Endodermal cell (in vitro differentiated cells): ENCODE measurements at regions not wholly inside any gene's neighbourhood (a gene's known extent, or its start where the extent isn't known, plus 50 kb on each side); places are given as distances from the start of the nearest gene placed in this dataset.
A peak's percentile ranks its signal among the peaks of the same experiment; 100 is the strongest.

ENCODE experiments used
- DNase-seq: peaks from one replicate; pipeline ENCODE4 v3.0.0-alpha.2; 2017
- H3K27ac ChIP-seq: 2 replicates; pipeline ENCODE4 v1.5.1; 2013; ENCODE audit warnings: mild to moderate bottlenecking, low read depth, low read length, moderate library complexity
- H3K27me3 ChIP-seq: 2 replicates; pipeline ENCODE4 v1.6.1; 2013; ENCODE audit warnings: mild to moderate bottlenecking, low read length, moderate library complexity; ENCODE audit not compliant: insufficient read depth, control insufficient read depth, poor library complexity, severe bottlenecking
- H3K36me3 ChIP-seq: 2 replicates; pipeline ENCODE4 v1.7.0; 2013; ENCODE audit warnings: mild to moderate bottlenecking, low read length, moderate library complexity; ENCODE audit not compliant: control insufficient read depth, insufficient read depth
- H3K4me1 ChIP-seq: one replicate; pipeline ENCODE4 v1.7.0; 2013; ENCODE audit warnings: low read length; ENCODE audit not compliant: control insufficient read depth, insufficient read depth
- H3K4me3 ChIP-seq: 2 replicates; pipeline ENCODE4 v1.5.1; 2013; ENCODE audit warnings: mild to moderate bottlenecking, low read length, moderate library complexity
- H3K9ac ChIP-seq: 2 replicates; pipeline ENCODE4 v1.6.1; 2013; ENCODE audit warnings: mild to moderate bottlenecking, low read length, moderate library complexity; ENCODE audit not compliant: poor library complexity, severe bottlenecking; ENCODE audit errors: extremely low read depth
- H3K9me3 ChIP-seq: 2 replicates; pipeline ENCODE4 v1.6.1; 2013; ENCODE audit warnings: mild to moderate bottlenecking, low read length, moderate library complexity; ENCODE audit not compliant: control insufficient read depth
- H3K27ac Mint-ChIP-seq: 2 replicates; pipeline ENCODE4 v1.8.0; 2020; ENCODE audit warnings: mixed read lengths
- H3K27me3 Mint-ChIP-seq: 2 replicates; pipeline ENCODE4 v1.8.0; 2021; ENCODE audit warnings: mild to moderate bottlenecking, mixed read lengths; ENCODE audit not compliant: insufficient read depth
- H3K36me3 Mint-ChIP-seq: 2 replicates; pipeline ENCODE4 v1.8.0; 2020; ENCODE audit warnings: low read depth, mixed read lengths
- H3K4me1 Mint-ChIP-seq: 2 replicates; pipeline ENCODE4 v1.8.0; 2020; ENCODE audit warnings: mixed read lengths
- H3K4me3 Mint-ChIP-seq: 2 replicates; pipeline ENCODE4 v1.8.0; 2020; ENCODE audit warnings: mild to moderate bottlenecking, moderate library complexity, mixed read lengths
- H3K9me3 Mint-ChIP-seq: 2 replicates; pipeline ENCODE4 v1.8.0; 2020; ENCODE audit warnings: mild to moderate bottlenecking, mixed read lengths
- CTCF ChIP-seq: fragments of 200-600 bp; sonication (generic); conservative IDR thresholded peaks from 2 replicates; pipeline ENCODE4 v1.5.0; 2021; ENCODE audit warnings: antibody characterized with exemption, mild to moderate bottlenecking
- WGBS, 2 experiments: methylation state at CpG; one replicate each; pipeline versions ENCODE4 v1.1.5 to v1.1.7; 2013; ENCODE audit warnings: missing lambda C conversion rate in 2 of 2, mixed read lengths in 1 of 2; ENCODE audit not compliant: insufficient coverage in 1 of 2, insufficient read length in 1 of 2; 5-methylcytosine and 5-hydroxymethylcytosine counted together

- Histone ChIP-seq H3K4me1 (no peaks in the 10 kb centered on the region), H3K36me3 (no peaks in the 10 kb centered on the region), H3K27me3 (no peaks in the 10 kb centered on the region), H3K9me3 (no peaks in the 10 kb centered on the region), H3K9ac (no peak overlapping the region), H3K27ac (no peak overlapping the region), H3K4me3 (no peak overlapping the region)
- Mint-ChIP-seq H3K27ac (no peak overlapping the region), H3K4me3 (no peak overlapping the region), H3K4me1 (no peaks in the 10 kb centered on the region), H3K36me3 (no peaks in the 10 kb centered on the region), H3K27me3 (no peaks in the 10 kb centered on the region), H3K9me3 (no peaks in the 10 kb centered on the region)
- no peak for TF ChIP-seq CTCF
- no peak for DNase-seq
Observed at GRCh38 chr7:45235905-45236304, 78.3 kb downstream of the RAMP3 start.

GRCh38 chr7:45236666-45237065 lies 79.1 kb downstream of the RAMP3 start:
- Histone ChIP-seq H3K36me3 (no peaks in the 10 kb centered on the region), H3K27ac (no peak overlapping the region), H3K27me3 (no peaks in the 10 kb centered on the region), H3K9ac (no peak overlapping the region), H3K4me3 (no peak overlapping the region), H3K9me3 (no peaks in the 10 kb centered on the region), H3K4me1 (no peaks in the 10 kb centered on the region)
- no peak for TF ChIP-seq CTCF
- Mint-ChIP-seq H3K27ac (no peak overlapping the region), H3K9me3 (no peaks in the 10 kb centered on the region), H3K36me3 (no peaks in the 10 kb centered on the region), H3K4me3 (no peak overlapping the region), H3K4me1 (no peaks in the 10 kb centered on the region), H3K27me3 (no peaks in the 10 kb centered on the region)
- DNase-seq, result no peak
- 79% methylated on average over 1 of the region's 1 CpG; no CpG with 5 or more reads in 1 of the 2 experiments for WGBS, 2 experiments

- H3K27me3 Mint-ChIP-seq, result no peaks in the 10 kb centered on the region
- no peaks in the 10 kb centered on the region for H3K36me3 ChIP-seq
- peak; percentile 52 for DNase-seq
Observed at GRCh38 chr7:45237788-45238461, 80.3 kb downstream of the RAMP3 start.

More at GRCh38 chr7:45237788-45238461, 80.3 kb downstream of the RAMP3 start:
- H3K36me3 Mint-ChIP-seq, result no peaks in the 10 kb centered on the region
- no peaks in the 10 kb centered on the region for H3K4me1 Mint-ChIP-seq
- WGBS, 2 experiments, result 81% methylated on average over 9 to 13 of the region's 13 CpGs
- Histone ChIP-seq H3K4me3 (no peak overlapping the region), H3K9ac (no peak overlapping the region), H3K27ac (no peak overlapping the region), H3K27me3 (no peaks in the 10 kb centered on the region), H3K4me1 (no peaks in the 10 kb centered on the region), H3K9me3 (no peaks in the 10 kb centered on the region)
- H3K9me3 Mint-ChIP-seq, result no peaks in the 10 kb centered on the region
- no peak overlapping the region for H3K4me3 Mint-ChIP-seq
- no peak for TF ChIP-seq CTCF
- no peak overlapping the region for H3K27ac Mint-ChIP-seq
